NCI-H2107 treated with DMSO at 0.1 percent for 48 hours (cell line): ENCODE measurements at regions not wholly inside any gene's neighbourhood (a gene's known extent, or its start where the extent isn't known, plus 50 kb on each side); places are given as distances from the start of the nearest gene placed in this dataset.
"Not testable (repeated sequence)": the region's sequence is repeated elsewhere in the genome, so short reads cannot be mapped to it uniquely, and the experiment has no call there.

Experiments
- DNase-seq: peaks from one replicate; lab custom pipeline; 2025; ENCODE audit not compliant: unreplicated experiment; lab: John Stamatoyannopoulos, UW

GRCh38 chr15:93965304-93965908 is 266.0 kb upstream of the MCTP2 start:
- no peak for DNase-seq

- no peak for DNase-seq
Measured at GRCh38 chr15:93954985-93955571, 276.3 kb upstream of the MCTP2 start.

GRCh38 chr15:93948726-93949125 is 282.6 kb upstream of the MCTP2 start:
- DNase-seq = no peak

GRCh38 chr15:93943586-93943985 is 287.8 kb upstream of the MCTP2 start:
- DNase-seq = no peak

- DNase-seq = no peak
Measured at GRCh38 chr15:93942269-93942694, 289.1 kb upstream of the MCTP2 start.

DNA sequence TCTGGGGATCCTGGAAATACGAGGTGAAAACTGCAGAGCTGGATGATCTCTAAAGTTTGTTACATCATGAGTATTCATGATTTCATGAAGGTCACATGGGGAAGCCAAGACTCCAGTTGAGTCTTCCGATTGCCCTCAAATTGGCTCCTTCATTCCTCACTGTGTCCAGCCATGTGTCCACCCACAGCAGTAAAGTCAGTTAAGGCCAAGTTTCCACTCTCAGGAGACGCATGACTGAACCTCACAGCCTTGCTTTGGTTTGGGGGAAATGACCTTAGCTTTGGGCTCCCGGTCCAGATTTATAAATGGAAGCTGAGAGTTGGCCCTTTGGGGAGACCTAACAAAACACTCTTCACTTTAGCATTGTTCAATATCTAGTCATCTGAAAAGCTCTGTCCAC is 289.7 kb upstream of the MCTP2 start:
- DNase-seq = no peak

- DNase-seq = no peak
Measured at GRCh38 chr15:93940226-93940625, 291.1 kb upstream of the MCTP2 start.

DNA sequence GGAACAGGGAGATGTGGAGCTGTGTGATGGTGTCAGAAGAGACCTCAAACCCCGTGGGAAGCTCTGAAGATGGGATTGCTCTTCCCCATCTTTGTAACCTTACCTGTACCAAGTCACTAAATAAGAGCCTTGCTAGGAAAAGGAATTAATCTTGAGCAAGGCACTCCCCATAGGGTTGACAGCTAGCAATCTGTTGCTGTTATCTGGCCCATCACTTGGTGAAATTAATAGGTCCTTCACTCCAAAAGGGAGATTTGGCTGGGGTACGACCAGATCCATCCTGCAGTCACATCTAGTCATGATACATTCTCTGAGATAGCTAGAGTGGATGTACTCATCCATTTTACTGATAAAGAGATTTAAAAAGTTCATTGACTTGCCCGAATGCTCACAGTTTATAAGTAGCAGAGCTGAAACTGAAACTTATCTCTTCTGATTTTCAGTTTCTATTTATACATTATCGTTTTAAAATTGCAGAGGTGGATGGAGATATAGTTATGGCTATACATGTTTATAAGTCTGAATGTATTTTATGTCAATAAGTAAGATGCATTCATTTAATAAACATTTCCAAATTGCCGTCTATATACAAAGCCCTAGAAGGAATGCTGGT is 299.1 kb upstream of the MCTP2 start:
- no peak for DNase-seq

GRCh38 chr15:93929375-93930094 is 301.8 kb upstream of the MCTP2 start:
- DNase-seq = no peak

DNA sequence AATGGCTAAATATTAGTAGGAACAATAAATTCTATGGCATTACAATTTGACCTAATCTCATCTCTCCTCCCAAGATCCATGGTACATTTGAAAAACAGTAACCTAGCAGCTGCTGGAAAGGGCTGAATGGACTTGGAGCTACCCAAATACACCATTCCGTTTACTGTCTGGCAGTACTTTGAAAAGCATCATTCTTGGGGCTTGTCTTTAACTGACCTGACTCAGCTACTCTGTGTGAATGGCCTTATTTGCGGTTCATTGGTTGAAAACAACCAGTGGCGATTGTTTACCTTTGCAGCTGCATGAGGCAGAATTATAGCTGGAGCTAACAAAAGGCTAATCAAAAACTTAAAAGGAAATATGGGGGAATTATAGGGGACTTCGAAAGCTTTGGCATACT is 311.2 kb upstream of the MCTP2 start:
- DNase-seq = no peak

DNA sequence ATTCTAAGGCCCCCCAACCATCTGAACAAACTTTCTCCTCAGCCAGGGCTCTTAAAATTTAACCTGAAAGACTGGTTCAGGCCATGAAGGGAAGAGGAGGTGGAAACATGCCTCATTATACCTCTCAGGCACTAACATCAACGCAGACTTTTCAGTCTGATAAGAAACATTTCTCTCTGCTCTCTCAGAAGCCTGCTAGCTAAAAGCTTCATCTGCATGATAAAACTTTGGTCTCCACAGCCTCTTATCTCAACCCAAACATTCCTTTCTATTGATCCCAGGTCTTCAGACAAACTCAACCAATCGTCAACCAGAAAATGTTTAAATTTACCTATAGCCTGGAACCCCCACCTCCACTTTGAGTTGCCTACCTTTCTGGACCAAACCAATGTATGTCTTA is 312.6 kb upstream of the MCTP2 start:
- DNase-seq = not testable (repeated sequence)

- DNase-seq = no peak
Measured at GRCh38 chr15:93917181-93917580, 314.2 kb upstream of the MCTP2 start.

GRCh38 chr15:93913871-93914270 is 317.5 kb upstream of the MCTP2 start:
- no peak for DNase-seq

DNA sequence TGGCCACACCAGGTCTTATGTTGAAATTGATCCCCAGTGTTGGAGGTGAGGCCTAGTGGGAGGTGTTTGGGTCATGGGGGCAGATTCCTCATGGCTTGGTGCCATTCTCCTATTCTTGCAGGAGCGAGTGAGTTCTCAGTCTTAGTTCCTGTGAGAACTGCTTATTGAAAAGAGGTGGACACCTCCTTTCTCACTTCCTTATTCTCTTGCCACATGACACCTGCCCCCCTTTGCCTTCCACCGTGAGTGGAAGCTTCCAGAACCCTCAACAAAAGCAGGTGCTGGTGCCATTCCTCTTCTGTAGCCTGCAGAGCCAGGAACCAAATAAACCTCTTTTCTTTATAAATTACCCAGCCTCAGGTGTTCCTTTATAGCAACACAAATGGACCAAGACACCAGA is 318.1 kb upstream of the MCTP2 start:
- no peak for DNase-seq

GRCh38 chr15:93900476-93901400 is 330.6 kb upstream of the MCTP2 start:
- DNase-seq = no peak

- DNase-seq = no peak
Measured at GRCh38 chr15:93899817-93900216, 331.5 kb upstream of the MCTP2 start.

- DNase-seq = no peak
Measured at GRCh38 chr15:93897377-93897776, 334.0 kb upstream of the MCTP2 start.

- no peak for DNase-seq
Measured at GRCh38 chr15:93895976-93896770, 335.2 kb upstream of the MCTP2 start.

- no peak for DNase-seq
Measured at GRCh38 chr15:93894438-93895036, 336.8 kb upstream of the MCTP2 start.

GRCh38 chr15:93887151-93887550 is 344.2 kb upstream of the MCTP2 start:
- no peak for DNase-seq
